COR-L47 (cell line): ENCODE measurements at regions not wholly inside any gene's neighbourhood (a gene's known extent, or its start where the extent isn't known, plus 50 kb on each side); places are given as distances from the start of the nearest gene placed in this dataset.
"Not testable (repeated sequence)": the region's sequence is repeated elsewhere in the genome, so short reads cannot be mapped to it uniquely, and the experiment has no call there.

Experiments
- DNase-seq: peaks from one replicate; lab custom pipeline; 2025; lab: John Stamatoyannopoulos, UW

DNA sequence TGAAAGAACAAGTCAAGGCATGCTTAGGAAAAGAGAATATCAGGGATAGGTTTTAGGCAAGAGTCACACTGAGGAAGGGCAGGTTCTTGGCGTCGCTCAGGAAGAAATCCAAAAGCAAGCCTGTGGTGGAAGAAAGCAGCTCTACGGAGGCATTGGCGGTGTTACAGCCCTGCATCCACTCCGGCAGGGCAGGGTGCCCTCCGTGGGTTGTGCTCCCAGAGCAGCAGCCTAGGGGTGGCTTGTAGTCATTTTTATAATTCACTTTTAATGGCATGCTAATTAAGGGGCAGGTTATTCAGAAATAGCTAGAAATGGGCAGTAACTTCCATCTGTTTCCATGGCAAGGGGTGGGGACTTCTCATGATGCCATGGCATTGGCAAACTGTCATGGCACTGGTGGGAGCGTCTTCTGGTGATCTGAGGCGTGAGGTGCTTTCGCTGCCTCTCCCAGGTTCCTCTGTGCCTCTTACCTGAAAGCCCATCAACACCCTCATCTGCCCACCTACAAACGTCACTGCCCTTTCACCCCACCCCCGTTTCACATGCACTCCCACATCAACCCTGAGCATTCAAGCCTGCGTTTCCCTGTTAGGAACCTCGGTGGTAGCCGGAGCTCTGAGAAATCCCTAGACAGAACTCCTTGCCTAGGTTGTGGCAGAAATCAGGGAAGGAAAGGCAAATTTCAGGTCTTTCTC, 1763.8 kb upstream of the TPTE start:
- DNase-seq = not testable (repeated sequence)

DNA sequence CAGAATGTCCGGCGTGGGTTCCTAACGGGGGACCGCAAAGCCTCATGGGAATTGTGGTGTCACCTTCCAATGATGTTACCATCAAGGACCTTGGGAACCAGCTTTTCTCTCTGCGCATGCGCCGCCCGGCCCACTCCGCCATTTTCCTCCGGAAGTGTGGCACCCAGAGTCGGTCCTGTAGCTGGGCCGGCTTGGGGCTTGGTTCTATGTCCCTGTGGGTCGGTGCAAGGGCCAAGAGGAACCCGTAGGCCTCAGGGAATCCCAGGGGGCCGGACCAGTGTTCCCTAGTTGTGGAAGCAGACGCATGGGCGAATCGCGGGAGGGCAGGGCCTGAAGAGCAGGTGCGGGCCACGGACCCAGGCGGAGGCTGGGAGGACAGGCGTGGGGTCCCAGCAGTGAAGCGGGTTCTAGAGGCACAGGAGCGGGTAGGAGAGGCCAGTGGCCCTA, 1762.4 kb upstream of the TPTE start:
- DNase-seq = peak; percentile 68

DNA sequence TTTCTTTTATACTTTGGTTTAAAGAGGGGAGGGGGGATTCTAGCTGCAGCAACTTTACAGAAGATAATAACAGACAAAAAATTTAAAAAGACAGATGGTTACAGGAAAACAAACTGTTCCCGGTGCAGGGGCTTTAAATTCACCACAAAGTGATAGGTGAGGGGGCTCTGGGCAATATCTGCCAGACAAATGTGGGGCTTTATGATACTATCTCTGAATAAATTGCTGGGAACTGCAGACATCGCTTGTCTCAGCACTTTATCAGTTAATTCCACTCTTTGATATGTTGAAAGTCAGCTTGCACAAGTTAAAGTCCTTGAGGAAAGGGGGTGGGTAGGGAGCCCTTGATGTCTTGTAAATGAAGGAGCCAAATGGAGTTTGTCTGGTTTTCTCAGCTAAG, 1759.1 kb upstream of the TPTE start:
- not testable (repeated sequence) for DNase-seq

DNA sequence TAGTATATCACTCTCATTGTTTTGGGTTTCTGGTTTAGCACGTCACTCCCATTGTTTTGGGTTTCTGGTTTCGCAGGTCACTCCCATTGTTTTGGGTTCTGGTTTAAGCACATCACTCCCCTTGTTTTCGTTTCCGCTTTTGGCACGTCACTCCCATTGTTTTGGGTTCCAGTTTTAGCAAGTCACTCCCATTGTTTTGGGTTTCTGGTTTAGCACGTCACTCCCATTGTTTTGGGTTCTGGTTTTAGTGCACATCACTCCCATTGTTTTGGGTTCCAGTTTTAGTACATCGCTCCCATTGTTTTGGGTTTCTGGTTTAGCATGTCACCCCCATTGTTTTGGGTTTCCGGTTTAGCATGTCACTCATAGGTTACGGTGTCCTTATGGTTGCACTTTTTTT, 1757.0 kb upstream of the TPTE start:
- not testable (repeated sequence) for DNase-seq

DNA sequence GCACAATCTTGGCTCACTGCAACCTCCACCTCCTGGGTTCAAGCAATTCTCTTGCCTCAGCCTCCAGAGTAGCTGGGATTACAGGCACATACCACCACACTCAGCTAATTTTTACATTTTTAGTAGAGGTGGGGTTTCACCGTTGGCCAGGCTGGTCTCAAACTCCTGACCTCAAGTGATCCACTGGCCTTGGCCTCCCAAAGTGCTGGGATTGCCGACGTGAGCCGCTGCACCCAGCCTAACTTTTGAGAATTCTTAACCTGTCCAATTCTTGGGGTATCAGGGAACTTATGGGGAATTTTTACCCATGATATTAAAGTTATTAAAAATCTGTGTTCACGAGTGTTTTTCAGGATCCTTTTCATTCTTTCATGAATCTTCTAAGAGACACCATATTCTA, 1755.2 kb upstream of the TPTE start:
- not testable (repeated sequence) for DNase-seq

DNA sequence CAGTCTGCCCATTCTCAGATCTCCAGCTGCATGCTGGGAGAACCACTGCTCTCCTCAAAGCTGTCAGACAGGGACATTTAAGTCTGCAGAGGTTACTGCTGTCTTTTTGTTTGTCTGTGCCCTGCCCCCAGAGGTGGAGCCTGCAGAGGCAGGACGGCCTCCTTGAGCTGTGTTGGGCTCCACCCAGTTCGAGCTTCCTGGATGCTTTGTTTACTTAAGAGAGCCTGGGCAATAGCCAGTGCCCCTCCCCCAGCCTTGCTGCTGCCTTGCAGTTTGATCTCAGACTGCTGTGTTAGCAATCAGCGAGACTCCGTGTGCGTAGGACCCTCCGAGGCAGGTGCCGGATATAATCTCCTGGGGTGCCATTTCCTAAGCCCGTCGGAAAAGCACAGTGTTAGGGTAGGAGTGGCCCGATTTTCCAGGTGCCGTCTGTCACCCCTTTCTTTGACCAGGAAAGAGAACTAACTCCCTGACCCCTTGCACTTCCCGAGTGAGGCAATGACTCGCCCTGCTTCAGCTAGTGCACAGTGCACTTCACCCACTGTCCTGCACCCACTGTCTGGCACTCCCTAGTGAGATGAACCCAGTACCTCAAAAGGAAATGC, 1748.4 kb upstream of the TPTE start:
- DNase-seq = not testable (repeated sequence)

DNA sequence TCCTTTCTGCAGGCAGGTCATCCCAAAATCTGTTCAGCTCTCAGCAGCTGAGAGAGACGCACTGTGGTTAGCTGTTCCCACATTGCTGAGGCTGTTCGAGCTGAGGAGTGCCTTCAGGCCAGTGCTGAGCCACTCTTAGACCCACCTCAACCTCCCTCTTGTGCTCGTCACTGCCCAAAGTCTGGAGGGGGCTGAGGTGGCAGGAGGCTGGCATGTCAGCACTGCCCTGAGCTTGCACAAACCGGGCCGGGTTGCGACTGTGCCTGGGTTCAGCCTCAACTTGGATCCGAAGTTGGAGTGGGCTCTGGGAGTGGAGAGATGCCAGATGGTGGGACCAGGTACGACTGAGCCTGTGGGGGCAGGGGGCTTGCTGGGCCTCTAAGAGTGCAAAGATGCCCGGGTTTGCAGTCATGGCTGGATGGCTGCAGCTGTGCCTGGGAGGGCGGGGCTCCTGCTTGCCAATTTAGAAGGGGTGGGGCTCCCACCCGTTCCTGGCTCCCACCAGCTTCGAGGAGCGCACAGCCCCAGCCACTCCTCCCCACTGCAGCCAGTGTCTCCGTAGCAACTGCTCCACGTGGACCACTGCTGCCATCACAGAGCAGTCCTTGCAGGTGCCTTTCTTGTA, 1745.7 kb upstream of the TPTE start:
- not testable (repeated sequence) for DNase-seq

DNA sequence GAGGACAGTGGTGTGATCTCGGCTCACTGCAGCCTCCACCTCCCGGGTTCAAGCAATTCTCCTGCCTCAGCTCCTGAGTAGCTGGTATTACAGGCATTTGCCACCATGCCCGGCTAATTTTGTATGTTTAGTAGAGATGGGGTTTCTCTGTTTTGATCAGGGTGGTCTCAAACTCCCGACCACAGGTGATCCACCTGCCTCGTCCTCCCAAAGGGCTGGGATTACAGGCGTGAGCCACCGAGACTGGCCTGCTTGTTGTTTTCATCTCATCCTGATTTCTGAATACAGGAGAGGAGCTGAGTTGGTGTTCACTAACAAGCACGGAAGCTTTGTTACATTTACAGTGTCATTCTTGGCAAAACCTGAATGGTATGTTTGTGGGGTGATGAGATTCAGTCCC, 1744.1 kb upstream of the TPTE start:
- DNase-seq = not testable (repeated sequence)

DNA sequence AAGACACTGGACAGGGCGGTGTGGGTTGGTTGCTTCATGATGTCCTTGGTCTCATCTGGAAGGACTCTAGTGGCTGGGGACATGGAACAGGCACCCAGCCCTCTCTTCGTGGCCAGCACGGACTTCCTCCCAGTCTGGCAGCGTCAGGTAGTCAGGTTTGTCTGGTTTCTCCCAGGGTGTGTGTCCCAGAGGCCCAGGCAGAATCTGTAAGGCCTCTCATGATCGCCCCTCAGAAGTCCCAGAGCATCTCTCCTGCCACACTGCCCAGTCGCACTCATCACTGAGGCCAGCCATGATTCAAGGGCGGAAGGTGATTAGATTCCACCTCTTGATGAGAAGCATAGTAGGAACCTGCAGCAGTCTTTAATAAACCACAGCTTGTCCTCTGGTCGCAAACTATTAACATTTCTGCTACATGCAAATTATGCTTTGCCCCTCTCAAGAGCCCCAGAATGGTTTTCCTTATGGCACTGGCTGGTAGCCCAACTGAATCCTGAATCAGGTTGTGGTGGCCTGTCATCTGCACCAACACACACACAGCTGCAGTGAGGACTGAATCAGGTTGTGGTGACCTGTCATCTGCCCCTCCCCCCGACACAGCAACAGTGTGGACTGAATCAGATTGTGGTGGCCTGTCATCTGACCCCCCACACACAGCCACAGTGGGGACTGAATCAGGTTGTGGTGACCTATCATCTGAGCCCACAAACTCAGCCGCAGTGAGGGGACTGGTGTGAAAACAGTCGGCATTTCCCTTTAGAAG, 1742.9 kb upstream of the TPTE start:
- DNase-seq = not testable (repeated sequence)

DNA sequence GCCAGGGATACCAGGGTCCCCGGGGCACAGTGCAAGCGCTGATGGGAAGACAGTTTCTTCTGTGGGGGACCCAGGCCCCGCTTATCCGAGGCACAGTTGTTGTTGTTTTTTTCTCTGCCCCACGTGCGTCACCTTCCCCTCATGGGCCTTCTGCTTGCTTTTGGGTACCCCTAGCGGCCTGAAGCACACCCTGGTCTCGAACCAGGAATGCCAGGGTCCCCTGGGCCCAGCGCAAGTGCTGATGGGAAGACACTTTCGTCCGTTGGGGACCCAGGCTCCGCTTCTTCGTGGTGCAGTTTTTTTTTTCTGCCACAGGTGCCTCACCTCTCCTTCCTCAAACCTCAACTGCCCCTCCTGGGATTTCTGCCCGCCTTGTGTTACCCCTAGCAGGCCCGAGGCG, 1708.5 kb upstream of the TPTE start:
- DNase-seq = not testable (repeated sequence)

DNA sequence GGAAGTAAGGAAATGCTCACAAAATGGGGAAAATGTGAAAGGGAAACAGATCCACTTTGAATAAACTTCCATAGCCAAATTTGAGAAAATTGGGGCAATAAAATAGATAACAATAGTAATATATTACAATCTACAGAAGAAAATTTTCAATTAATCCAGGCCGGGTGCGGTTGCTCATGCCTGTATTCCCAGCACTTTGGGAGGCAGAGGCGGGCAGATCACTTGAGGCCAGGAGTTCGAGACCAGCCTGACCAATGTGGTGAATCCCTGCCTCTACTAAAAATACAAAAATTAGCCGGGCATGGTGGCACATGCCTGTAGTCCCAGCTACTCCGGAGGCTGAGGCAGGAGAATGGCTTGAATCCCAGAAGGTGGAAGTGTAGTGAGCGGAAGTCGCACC, 1687.1 kb upstream of the TPTE start:
- not testable (repeated sequence) for DNase-seq
